GM19025 (cell line): ENCODE measurements at regions not wholly inside any gene's neighbourhood (a gene's known extent, or its start where the extent isn't known, plus 50 kb on each side); places are given as distances from the start of the nearest gene placed in this dataset.
A peak's percentile ranks its signal among the peaks of the same experiment; 100 is the strongest.
"Not testable (repeated sequence)": the region's sequence is repeated elsewhere in the genome, so short reads cannot be mapped to it uniquely, and the experiment has no call there.

Experiments
- ATAC-seq: cut with Tn5 transposase; IDR thresholded peaks from one replicate; pipeline ENCODE4 v1.9.1; 2021; ENCODE audit warnings: mild to moderate bottlenecking, low read depth, moderate library complexity; ENCODE audit not compliant: unreplicated experiment

GRCh38 chr10:120186506-120186905 lies 270.5 kb upstream of the PLPP4 start:
- ATAC-seq: no peak

- ATAC-seq: not testable (repeated sequence)
Observed at GRCh38 chr10:120187168-120187567, 269.9 kb upstream of the PLPP4 start.

GRCh38 chr10:120188950-120189349 lies 268.1 kb upstream of the PLPP4 start:
- ATAC-seq: no peak

GRCh38 chr10:120195984-120196712 lies 260.9 kb upstream of the PLPP4 start:
- ATAC-seq: no peak

GRCh38 chr10:120204877-120205276 lies 252.2 kb upstream of the PLPP4 start:
- ATAC-seq: no peak

GRCh38 chr10:120205368-120206018 lies 251.5 kb upstream of the PLPP4 start:
- ATAC-seq: no peak

- no peak for ATAC-seq
Observed at GRCh38 chr10:120208488-120208887, 248.5 kb upstream of the PLPP4 start.

- ATAC-seq: no peak
Observed at GRCh38 chr10:120209124-120209762, 247.8 kb upstream of the PLPP4 start.

GRCh38 chr10:120212275-120212674 lies 244.8 kb upstream of the PLPP4 start:
- ATAC-seq: no peak

GRCh38 chr10:120213283-120213682 lies 243.7 kb upstream of the PLPP4 start:
- ATAC-seq: not testable (repeated sequence)

- no peak for ATAC-seq
Observed at GRCh38 chr10:120217736-120218135, 239.3 kb upstream of the PLPP4 start.

GRCh38 chr10:120221873-120222485 lies 235.0 kb upstream of the PLPP4 start:
- no peak for ATAC-seq

GRCh38 chr10:120229641-120230040 lies 227.4 kb upstream of the PLPP4 start:
- no peak for ATAC-seq

GRCh38 chr10:120239695-120240094 lies 217.3 kb upstream of the PLPP4 start:
- not testable (repeated sequence) for ATAC-seq

- ATAC-seq: no peak
Observed at GRCh38 chr10:120251821-120252442, 205.1 kb upstream of the PLPP4 start.

- no peak for ATAC-seq
Observed at GRCh38 chr10:120253131-120253530, 203.9 kb upstream of the PLPP4 start.

GRCh38 chr10:120260456-120260855 lies 196.6 kb upstream of the PLPP4 start:
- ATAC-seq: no peak

GRCh38 chr10:120262857-120263547 lies 194.0 kb upstream of the PLPP4 start:
- ATAC-seq: peak; percentile 83

- no peak for ATAC-seq
Observed at GRCh38 chr10:120266022-120266421, 191.0 kb upstream of the PLPP4 start.

- no peak for ATAC-seq
Observed at GRCh38 chr10:120270906-120271305, 186.1 kb upstream of the PLPP4 start.
